ENCODE measurements at regions not wholly inside any gene's neighbourhood (a gene's known extent, or its start where the extent isn't known, plus 50 kb on each side); places are given as distances from the start of the nearest gene placed in this dataset.

- Histone ChIP-seq H3K4me3 (no peak overlapping the region), H3K9me2 (ENCODE audit: insufficient read depth) (no peaks in the 10 kb centered on the region), H3K4me2 (ENCODE audit: unreplicated experiment) (no peak overlapping the region), H3K9me3 (ENCODE audit: low read depth) (no peaks in the 10 kb centered on the region), H3K9ac (no peak overlapping the region), H3F3A (ENCODE audit: insufficient read depth) (no peaks in the 10 kb centered on the region), H3K27ac (no peak overlapping the region), H3K27me3 (replicated peaks; ENCODE audit: insufficient read depth) (no peaks in the 10 kb centered on the region), H3K36me3 (ENCODE audit: low read depth) (no peaks in the 10 kb centered on the region), H3K4me1 (ENCODE audit: insufficient read depth) (peaks cover 12% of the 10 kb centered on the region), H2AFZ (no peak overlapping the region), H3K79me2 (ENCODE audit: insufficient read depth) (no peaks in the 10 kb centered on the region), H4K20me1 (ENCODE audit: insufficient read depth) (no peaks in the 10 kb centered on the region)
- TF ChIP-seq EZH2 (IDR thresholded peaks at IDR 0.05; ENCODE audit: insufficient read depth, poor library complexity, severe bottlenecking) (no peak), EZH2phosphoT487 (IDR thresholded peaks at IDR 0.05; ENCODE audit: insufficient read depth, low read depth) (no peak)
- no peak for DNase-seq
- in situ Hi-C loops (cut with MboI), result no loop called here
- WGBS, 2 experiments (ENCODE audit: low coverage in 1 of 2, low lambda C conversion rate in 2 of 2, missing lambda C conversion rate in 2 of 2), result 93 to 95% methylated on average over 3 to 4 of the region's 4 CpGs
Measured at GRCh38 chrX:150239946-150240642, 123.0 kb upstream of the MAMLD1 start.

GRCh38 chrX:150240643-150240970 lies 122.5 kb upstream of the MAMLD1 start:
- Histone ChIP-seq H3K4me1 (ENCODE audit: insufficient read depth) (peaks cover 12% of the 10 kb centered on the region), H3K36me3 (ENCODE audit: low read depth) (no peaks in the 10 kb centered on the region), H3K27me3 (replicated peaks; ENCODE audit: insufficient read depth) (no peaks in the 10 kb centered on the region), H3K4me2 (ENCODE audit: unreplicated experiment) (no peak overlapping the region), H2AFZ (no peak overlapping the region), H3F3A (ENCODE audit: insufficient read depth) (no peaks in the 10 kb centered on the region), H3K9me3 (ENCODE audit: low read depth) (no peaks in the 10 kb centered on the region), H3K27ac (no peak overlapping the region), H3K9ac (no peak overlapping the region), H3K9me2 (ENCODE audit: insufficient read depth) (no peaks in the 10 kb centered on the region), H3K4me3 (no peak overlapping the region), H3K79me2 (ENCODE audit: insufficient read depth) (no peaks in the 10 kb centered on the region), H4K20me1 (ENCODE audit: insufficient read depth) (no peaks in the 10 kb centered on the region)
- TF ChIP-seq EZH2phosphoT487 (IDR thresholded peaks at IDR 0.05; ENCODE audit: insufficient read depth, low read depth), result no peak
- no peak for TF ChIP-seq EZH2 (IDR thresholded peaks at IDR 0.05; ENCODE audit: insufficient read depth, poor library complexity, severe bottlenecking)
- in situ Hi-C loops (cut with MboI), result no loop called here
- 92 to 93% methylated on average over 5 of the region's 5 CpGs for WGBS, 2 experiments (ENCODE audit: low coverage in 1 of 2, low lambda C conversion rate in 2 of 2, missing lambda C conversion rate in 2 of 2)
- no peak for DNase-seq

DNA sequence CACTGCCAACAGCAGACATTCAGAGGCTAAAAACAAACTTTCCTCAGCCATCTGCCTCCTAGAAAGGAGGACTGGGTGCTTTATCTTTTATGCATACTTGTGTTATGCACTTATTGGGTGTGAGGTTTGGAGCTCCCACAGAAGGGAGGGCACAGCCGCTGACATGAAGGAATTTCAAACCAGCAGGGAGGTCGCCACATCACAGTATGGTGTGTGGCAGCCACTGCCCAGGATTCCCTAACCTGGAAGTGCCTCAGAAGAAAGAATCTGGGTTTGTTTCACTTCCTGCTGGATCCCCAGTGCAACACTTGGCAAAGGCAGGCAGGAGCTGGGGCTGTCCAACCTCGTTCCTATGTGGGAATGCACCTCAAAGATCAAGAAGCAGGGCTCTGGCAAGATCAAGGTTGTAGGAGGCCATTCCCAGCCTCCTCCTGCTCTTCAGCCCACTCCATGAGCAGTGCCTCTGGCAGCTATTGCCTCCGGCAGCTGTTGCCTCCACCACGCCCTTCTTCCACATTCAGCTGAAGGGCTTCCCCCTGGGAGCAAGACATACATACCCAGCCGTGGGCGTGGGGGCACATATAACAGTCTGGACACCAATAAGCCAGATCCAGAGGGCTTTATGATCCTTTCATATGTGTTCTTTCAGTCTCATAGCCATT lies 109.0 kb upstream of the MAMLD1 start:
- Histone ChIP-seq H3K4me2 (ENCODE audit: unreplicated experiment) (no peak overlapping the region), H3K36me3 (ENCODE audit: low read depth) (no peaks in the 10 kb centered on the region)

DNA sequence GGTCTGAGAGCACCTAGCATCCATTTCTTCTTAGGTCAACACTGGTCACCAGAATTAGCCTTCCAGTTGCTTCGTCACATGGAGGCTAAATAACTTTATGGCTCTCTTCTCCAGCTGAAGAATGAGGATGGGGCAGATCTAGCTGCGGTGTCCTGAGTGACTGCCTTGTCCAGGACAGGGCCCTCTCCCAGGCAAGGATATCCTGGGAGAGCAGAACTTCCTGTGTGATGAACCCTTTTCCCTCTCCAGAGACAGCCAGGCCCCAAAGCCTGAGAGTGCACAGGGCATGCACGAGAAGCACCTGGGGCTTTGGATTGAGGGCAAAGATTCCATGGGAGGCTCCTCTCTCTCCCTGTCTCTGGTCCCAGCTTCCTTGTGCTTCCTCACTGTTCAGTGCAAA lies 108.2 kb upstream of the MAMLD1 start:
- no peak overlapping the region for H3K4me2 ChIP-seq (ENCODE audit: unreplicated experiment)
- H3K36me3 ChIP-seq (ENCODE audit: low read depth), result no peaks in the 10 kb centered on the region
- H3K79me2 ChIP-seq (ENCODE audit: insufficient read depth), result no peaks in the 10 kb centered on the region
- no peak overlapping the region for H2AFZ ChIP-seq
- H4K20me1 ChIP-seq (ENCODE audit: insufficient read depth), result no peaks in the 10 kb centered on the region
- no peaks in the 10 kb centered on the region for H3K9me2 ChIP-seq (ENCODE audit: insufficient read depth)
- H3K27ac ChIP-seq, result no peak overlapping the region
- in situ Hi-C loops (cut with MboI), result no loop called here
- DNase-seq, result no peak
- H3K9me3 ChIP-seq (ENCODE audit: low read depth), result no peaks in the 10 kb centered on the region
- no peak overlapping the region for H3K9ac ChIP-seq
- no peak for TF ChIP-seq EZH2phosphoT487 (IDR thresholded peaks at IDR 0.05; ENCODE audit: insufficient read depth, low read depth)
- TF ChIP-seq EZH2 (IDR thresholded peaks at IDR 0.05; ENCODE audit: insufficient read depth, poor library complexity, severe bottlenecking), result no peak
- H3K4me1 ChIP-seq (ENCODE audit: insufficient read depth), result no peaks in the 10 kb centered on the region; the same call in 1 of the 2 replicates
- no peaks in the 10 kb centered on the region for H3K27me3 ChIP-seq (replicated peaks; ENCODE audit: insufficient read depth)
- H3K4me3 ChIP-seq, result no peak overlapping the region
- WGBS, 2 experiments (ENCODE audit: low coverage in 1 of 2, low lambda C conversion rate in 2 of 2, missing lambda C conversion rate in 2 of 2), result 94 to 100% methylated on average over 3 of the region's 3 CpGs
- H3F3A ChIP-seq (ENCODE audit: insufficient read depth), result no peaks in the 10 kb centered on the region

More for the DNA sequence above, 109.0 kb upstream of the MAMLD1 start:
- no peak overlapping the region for H3K9ac ChIP-seq
- H3F3A ChIP-seq (ENCODE audit: insufficient read depth), result no peaks in the 10 kb centered on the region
- H3K27ac ChIP-seq, result no peak overlapping the region
- no peak overlapping the region for H2AFZ ChIP-seq
- H3K9me2 ChIP-seq (ENCODE audit: insufficient read depth), result no peaks in the 10 kb centered on the region
- H3K79me2 ChIP-seq (ENCODE audit: insufficient read depth), result no peaks in the 10 kb centered on the region
- no peak for DNase-seq
- H3K27me3 ChIP-seq (replicated peaks; ENCODE audit: insufficient read depth), result no peaks in the 10 kb centered on the region
- WGBS, 2 experiments (ENCODE audit: low coverage in 1 of 2, low lambda C conversion rate in 2 of 2, missing lambda C conversion rate in 2 of 2), result 48 to 58% methylated on average over 7 of the region's 7 CpGs
- no peaks in the 10 kb centered on the region; the same call in 1 of the 2 replicates for H3K4me1 ChIP-seq (ENCODE audit: insufficient read depth)
- TF ChIP-seq EZH2phosphoT487 (IDR thresholded peaks at IDR 0.05; ENCODE audit: insufficient read depth, low read depth), result no peak
- in situ Hi-C loops (cut with MboI), result no loop called here
- H3K4me3 ChIP-seq, result no peak overlapping the region
- no peaks in the 10 kb centered on the region for H4K20me1 ChIP-seq (ENCODE audit: insufficient read depth)
- H3K9me3 ChIP-seq (ENCODE audit: low read depth), result no peaks in the 10 kb centered on the region
